Thoracic aorta (tissue), 2 donors: ENCODE measurements at regions not wholly inside any gene's neighbourhood (a gene's known extent, or its start where the extent isn't known, plus 50 kb on each side); places are given as distances from the start of the nearest gene placed in this dataset.

Experiments
- ATAC-seq: fragments of 150-250 bp; one replicate; pipeline ENCODE4 v1.8.0; 2017; ENCODE audit warnings: low read depth; ENCODE audit not compliant: insufficient number of reproducible peaks, low FRiP score
- DNase-seq: peaks from one replicate; pipeline ENCODE4 v3.0.0-alpha.2; 2020; ENCODE audit warnings: low spot score
- H3K27ac ChIP-seq, 2 donors: fragments of 200-600 bp; sonication (generic); 1 replicate in 1 of 2; 2 replicates in 1 of 2; pipeline ENCODE4 v1.5.1; 2016; ENCODE audit warnings: mild to moderate bottlenecking in 2 of 2, moderate library complexity in 2 of 2
- H3K27me3 ChIP-seq: fragments of 200-600 bp; sonication (generic); replicated peaks from 2 replicates; pipeline ENCODE4 v1.6.0; 2016; ENCODE audit warnings: mild to moderate bottlenecking; ENCODE audit not compliant: insufficient read depth
- H3K36me3 ChIP-seq: fragments of 200-600 bp; sonication (generic); one replicate; pipeline ENCODE4 v1.5.1; 2016
- H3K4me1 ChIP-seq, 2 donors: fragments of 200-600 bp; sonication (generic); 1 replicate in 1 of 2; 2 replicates in 1 of 2; pipeline versions ENCODE4 v1.5.1 to v1.6.0; 2016; ENCODE audit warnings: low read depth in 2 of 2, mild to moderate bottlenecking in 1 of 2; ENCODE audit not compliant: control insufficient read depth in 1 of 2
- H3K4me3 ChIP-seq: fragments of 200-600 bp; sonication (generic); 2 replicates; pipeline ENCODE4 v1.5.1; 2016; ENCODE audit warnings: mild to moderate bottlenecking
- H3K9me3 ChIP-seq: fragments of 200-600 bp; sonication (generic); 2 replicates; pipeline ENCODE4 v1.5.1; 2016
- TF ChIP-seq, protein P1 (sequence below): fragments of 200-600 bp; sonication (generic); IDR thresholded peaks from one replicate; pipeline ENCODE4 v1.5.1; 2019; ENCODE audit warnings: antibody characterized with exemption

- H3K27me3 ChIP-seq, result no peaks in the 10 kb centered on the region
- DNase-seq (no peak), ATAC-seq (no peak)
- H3K27ac ChIP-seq, result no peak overlapping the region
- H3K4me1 ChIP-seq, result peaks cover 0 to 7% of the 10 kb centered on the region in 2 donors
- H3K9me3 ChIP-seq, result no peaks in the 10 kb centered on the region
- H3K4me3 ChIP-seq, result no peak overlapping the region
- TF ChIP-seq, protein P1, sequence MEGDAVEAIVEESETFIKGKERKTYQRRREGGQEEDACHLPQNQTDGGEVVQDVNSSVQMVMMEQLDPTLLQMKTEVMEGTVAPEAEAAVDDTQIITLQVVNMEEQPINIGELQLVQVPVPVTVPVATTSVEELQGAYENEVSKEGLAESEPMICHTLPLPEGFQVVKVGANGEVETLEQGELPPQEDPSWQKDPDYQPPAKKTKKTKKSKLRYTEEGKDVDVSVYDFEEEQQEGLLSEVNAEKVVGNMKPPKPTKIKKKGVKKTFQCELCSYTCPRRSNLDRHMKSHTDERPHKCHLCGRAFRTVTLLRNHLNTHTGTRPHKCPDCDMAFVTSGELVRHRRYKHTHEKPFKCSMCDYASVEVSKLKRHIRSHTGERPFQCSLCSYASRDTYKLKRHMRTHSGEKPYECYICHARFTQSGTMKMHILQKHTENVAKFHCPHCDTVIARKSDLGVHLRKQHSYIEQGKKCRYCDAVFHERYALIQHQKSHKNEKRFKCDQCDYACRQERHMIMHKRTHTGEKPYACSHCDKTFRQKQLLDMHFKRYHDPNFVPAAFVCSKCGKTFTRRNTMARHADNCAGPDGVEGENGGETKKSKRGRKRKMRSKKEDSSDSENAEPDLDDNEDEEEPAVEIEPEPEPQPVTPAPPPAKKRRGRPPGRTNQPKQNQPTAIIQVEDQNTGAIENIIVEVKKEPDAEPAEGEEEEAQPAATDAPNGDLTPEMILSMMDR, result no peak
- H3K36me3 ChIP-seq, result no peaks in the 10 kb centered on the region
These were observed 624.8 kb upstream of the FZD8 start for GRCh38 chr10:36266923-36267322.

DNA sequence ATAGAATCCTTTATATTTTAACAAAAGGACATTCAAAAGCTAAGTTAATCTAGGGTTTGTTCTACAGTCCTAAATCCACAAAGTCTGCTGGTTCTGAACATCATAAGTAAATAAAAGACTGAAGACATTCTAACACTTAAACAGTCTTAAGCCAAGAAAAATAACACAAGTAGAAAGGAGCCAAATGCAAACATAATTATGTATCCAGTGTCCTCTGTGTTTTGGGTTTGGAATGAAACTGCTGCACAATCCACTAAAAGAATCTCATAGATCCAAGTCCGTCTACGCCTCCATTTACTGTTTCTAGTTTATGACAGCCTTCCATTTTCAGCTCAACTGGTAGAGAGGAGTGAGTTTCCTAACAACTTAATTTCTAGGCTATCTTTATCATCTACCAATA is 623.6 kb upstream of the FZD8 start:
- ATAC-seq (no peak), DNase-seq (no peak)
- Histone ChIP-seq H3K27me3 (no peaks in the 10 kb centered on the region), H3K36me3 (no peaks in the 10 kb centered on the region), H3K4me3 (no peak overlapping the region), H3K27ac (no peak overlapping the region), H3K4me1 (peaks cover 0 to 7% of the 10 kb centered on the region in 2 donors), H3K9me3 (no peaks in the 10 kb centered on the region)
- TF ChIP-seq, protein P1, result no peak

DNA sequence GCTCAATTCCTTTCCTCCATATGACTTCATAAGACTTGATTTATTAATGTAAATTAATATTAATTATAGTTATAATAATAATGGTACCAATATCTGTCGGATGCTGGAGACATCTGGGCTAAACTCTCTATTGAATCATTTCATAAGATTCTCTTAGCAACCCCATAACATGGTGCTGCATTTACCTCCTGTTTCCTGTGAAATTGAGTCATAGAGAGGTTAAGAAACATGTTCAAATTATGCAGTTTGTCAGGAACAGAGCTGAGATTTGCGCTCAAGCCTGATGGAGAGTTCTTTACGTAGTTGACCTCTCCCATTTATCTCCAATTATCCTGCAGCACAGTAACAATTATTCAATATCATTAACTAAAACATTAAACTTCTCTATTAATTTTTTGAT is 621.8 kb upstream of the FZD8 start:
- Histone ChIP-seq H3K27ac (no peak overlapping the region), H3K4me1 (peaks cover 0 to 7% of the 10 kb centered on the region in 2 donors), H3K36me3 (no peaks in the 10 kb centered on the region), H3K9me3 (no peaks in the 10 kb centered on the region), H3K27me3 (no peaks in the 10 kb centered on the region), H3K4me3 (no peak overlapping the region)
- TF ChIP-seq, protein P1, result no peak
- ATAC-seq, result no peak
- no peak for DNase-seq

DNA sequence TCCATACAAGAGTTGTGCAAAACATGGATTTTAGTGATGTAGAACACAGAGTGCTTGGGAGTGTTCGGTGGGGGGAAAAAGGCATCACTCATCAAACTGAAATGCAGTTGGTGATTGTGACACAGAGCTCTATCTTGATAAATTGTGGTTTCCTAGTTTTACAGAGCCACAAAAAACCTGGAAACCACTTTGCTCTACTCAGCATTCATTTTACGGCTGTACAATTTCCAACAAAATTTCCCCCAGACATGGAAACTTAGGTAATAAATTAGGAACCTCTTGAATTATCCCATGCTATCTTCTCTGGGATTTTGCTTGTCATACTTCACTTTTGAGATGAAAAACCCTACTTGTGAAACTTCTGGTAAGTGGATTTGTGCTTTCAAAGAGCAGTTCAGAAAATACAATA is 614.9 kb upstream of the FZD8 start:
- H3K9me3 ChIP-seq, result no peaks in the 10 kb centered on the region
- DNase-seq, result no peak
- TF ChIP-seq, protein P1, result no peak
- H3K36me3 ChIP-seq, result no peaks in the 10 kb centered on the region
- no peak overlapping the region for H3K4me3 ChIP-seq
- H3K4me1 ChIP-seq, result peaks cover 13 to 14% of the 10 kb centered on the region in 2 donors
- no peak overlapping the region for H3K27ac ChIP-seq
- H3K27me3 ChIP-seq, result no peaks in the 10 kb centered on the region
- no peak for ATAC-seq

DNA sequence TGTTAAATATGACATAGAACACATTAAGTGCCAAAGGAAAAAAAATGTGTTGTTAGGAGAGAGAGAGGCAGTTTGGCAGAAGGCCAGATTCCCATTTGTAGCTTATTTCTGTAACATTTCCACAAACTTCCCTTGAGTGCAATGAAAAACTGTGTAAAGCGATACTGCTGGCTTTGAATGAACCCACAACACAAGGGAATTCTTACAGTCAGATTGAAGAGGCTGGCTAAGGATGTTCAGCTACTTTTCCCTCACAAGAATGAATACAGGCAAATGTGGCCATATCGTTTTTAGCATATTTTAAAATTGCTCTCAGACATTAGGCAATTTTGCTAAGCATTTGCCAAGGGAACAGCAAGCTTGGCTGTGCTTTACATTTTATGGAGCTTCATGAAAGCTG is 614.1 kb upstream of the FZD8 start:
- DNase-seq (no peak), ATAC-seq (no peak)
- Histone ChIP-seq H3K9me3 (no peaks in the 10 kb centered on the region), H3K36me3 (no peaks in the 10 kb centered on the region), H3K4me1 (peaks cover 13 to 14% of the 10 kb centered on the region in 2 donors), H3K4me3 (no peak overlapping the region), H3K27me3 (no peaks in the 10 kb centered on the region), H3K27ac (no peak overlapping the region)
- TF ChIP-seq, protein P1, result no peak
